ENCODE measurements at regions not wholly inside any gene's neighbourhood (a gene's known extent, or its start where the extent isn't known, plus 50 kb on each side); places are given as distances from the start of the nearest gene placed in this dataset.

DNA sequence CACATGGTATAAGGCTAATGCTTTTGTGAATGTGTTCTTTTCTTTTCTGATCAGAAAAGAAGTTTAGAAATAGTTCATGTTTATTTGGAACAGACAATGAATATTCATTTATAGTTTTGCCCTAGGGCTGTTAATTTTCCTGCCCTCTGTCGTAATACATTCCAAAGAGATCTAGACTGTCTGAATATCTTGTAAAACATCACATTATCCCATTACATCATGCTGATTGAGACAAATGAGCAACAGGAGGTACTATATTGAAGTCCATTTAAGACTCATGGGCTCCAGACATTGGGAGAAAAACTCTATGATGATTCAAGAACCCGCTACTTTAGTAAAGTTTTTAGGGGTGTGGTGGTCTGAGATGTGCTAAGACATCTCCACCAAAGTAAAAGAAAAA lies 121.2 kb upstream of the MAP1B start:
- TF ChIP-seq, protein P1, sequence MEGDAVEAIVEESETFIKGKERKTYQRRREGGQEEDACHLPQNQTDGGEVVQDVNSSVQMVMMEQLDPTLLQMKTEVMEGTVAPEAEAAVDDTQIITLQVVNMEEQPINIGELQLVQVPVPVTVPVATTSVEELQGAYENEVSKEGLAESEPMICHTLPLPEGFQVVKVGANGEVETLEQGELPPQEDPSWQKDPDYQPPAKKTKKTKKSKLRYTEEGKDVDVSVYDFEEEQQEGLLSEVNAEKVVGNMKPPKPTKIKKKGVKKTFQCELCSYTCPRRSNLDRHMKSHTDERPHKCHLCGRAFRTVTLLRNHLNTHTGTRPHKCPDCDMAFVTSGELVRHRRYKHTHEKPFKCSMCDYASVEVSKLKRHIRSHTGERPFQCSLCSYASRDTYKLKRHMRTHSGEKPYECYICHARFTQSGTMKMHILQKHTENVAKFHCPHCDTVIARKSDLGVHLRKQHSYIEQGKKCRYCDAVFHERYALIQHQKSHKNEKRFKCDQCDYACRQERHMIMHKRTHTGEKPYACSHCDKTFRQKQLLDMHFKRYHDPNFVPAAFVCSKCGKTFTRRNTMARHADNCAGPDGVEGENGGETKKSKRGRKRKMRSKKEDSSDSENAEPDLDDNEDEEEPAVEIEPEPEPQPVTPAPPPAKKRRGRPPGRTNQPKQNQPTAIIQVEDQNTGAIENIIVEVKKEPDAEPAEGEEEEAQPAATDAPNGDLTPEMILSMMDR (IDR thresholded peaks at IDR 0.05) = no peak
- no peak for TF ChIP-seq ZFX (IDR thresholded peaks at IDR 0.05; ENCODE audit: borderline replicate concordance)

Measured in 22Rv1 (cell line).